Right lobe of liver (tissue), 6 donors: ENCODE measurements at regions not wholly inside any gene's neighbourhood (a gene's known extent, or its start where the extent isn't known, plus 50 kb on each side); places are given as distances from the start of the nearest gene placed in this dataset.

Experiments used
- ATAC-seq, 4 donors: fragments of 200-7000 bp; cut with Tn5 transposase; one replicate each; pipeline ENCODE4 v1.9.1; 2020; ENCODE audit warnings: mild to moderate bottlenecking in 4 of 4, moderate library complexity in 4 of 4
- DNase-seq, 3 donors: peaks; one replicate each; pipeline ENCODE4 v3.0.0-alpha.2; 2020
- H3K27ac ChIP-seq, 3 donors: fragments of 200-600 bp; one replicate each; pipeline ENCODE4 v1.8.0; 2022
- H3K27me3 ChIP-seq, 2 donors: fragments of 200-600 bp; one replicate each; pipeline ENCODE4 v1.8.0; 2022
- H3K36me3 ChIP-seq, 4 donors: fragments of 200-600 bp; sonication (generic) in 1 of 4; one replicate each; pipeline versions ENCODE4 v1.5.1 to v1.8.0; 2017 to 2022; ENCODE audit warnings: control low read depth in 1 of 4
- H3K4me1 ChIP-seq, 4 donors: fragments of 200-600 bp; sonication (generic) in 1 of 4; one replicate each; pipeline versions ENCODE4 v1.5.1 to v1.8.0; 2017 to 2022; ENCODE audit warnings: control low read depth in 1 of 4
- H3K4me3 ChIP-seq, 3 donors: fragments of 200-600 bp; one replicate each; pipeline ENCODE4 v1.8.0; 2022
- H3K9me3 ChIP-seq, 4 donors: fragments of 200-600 bp; sonication (generic) in 1 of 4; one replicate each; pipeline versions ENCODE4 v1.5.1 to v1.8.0; 2017 to 2022; ENCODE audit warnings: control low read depth in 1 of 4
- CTCF ChIP-seq, 4 donors: fragments of 200-600 bp in 3 of 4; fragments of 450-650 bp in 1 of 4; IDR thresholded peaks; one replicate each; pipeline versions ENCODE4 v1.5.1 to v1.8.0; 2016 to 2022; ENCODE audit warnings: antibody characterized with exemption in 4 of 4, mild to moderate bottlenecking in 2 of 4
- POLR2A ChIP-seq: fragments of 450-650 bp; IDR thresholded peaks from one replicate; pipeline ENCODE4 v1.6.1; 2017; ENCODE audit warnings: antibody characterized with exemption, mild to moderate bottlenecking
- WGBS: methylation state at CpG from one replicate; pipeline ENCODE4 v1.1.6; 2018; ENCODE audit warnings: low coverage, low lambda C conversion rate; ENCODE audit not compliant: insufficient coverage; ENCODE audit errors: missing lambda C conversion rate; 5-methylcytosine and 5-hydroxymethylcytosine counted together
- intact Hi-C, 2 donors: fragments of 100-400 bp; cut with DNase I; formaldehyde crosslinking; loops; one replicate each; pipeline versions ENCODE4 v1.11.2 to v1.14.1; 2022
- donor health status: DM: no; HTN: yes; CAD: no.
- donor health status: DM: no; HTN: no; CAD: no.
- donor health status: DM: no; HTN: no; CAD: no.
- donor health status: DM: no; HTN: yes; CAD: no.
- donor health status: DM: no; HTN: yes; CAD: no.

- no peak overlapping the region for H3K27ac ChIP-seq
- intact Hi-C loops, result no loop called here
- no peaks in the 10 kb centered on the region for H3K4me1 ChIP-seq
- no peak for ATAC-seq
- H3K36me3 ChIP-seq, result no peaks in the 10 kb centered on the region
- WGBS, result 0% methylated on average over 1 of the region's 1 CpG
- H3K27me3 ChIP-seq, result no peaks in the 10 kb centered on the region
- no peak for DNase-seq
- H3K4me3 ChIP-seq, result no peak overlapping the region
- TF ChIP-seq CTCF (IDR thresholded peaks at IDR 0.05), result no peak
- TF ChIP-seq POLR2A, result no peak
- H3K9me3 ChIP-seq, result no peaks in the 10 kb centered on the region
These were observed 137.2 kb upstream of the EPHA6 start for GRCh38 chr3:96677156-96677555.

GRCh38 chr3:96678325-96678724, 136.1 kb upstream of the EPHA6 start:
- intact Hi-C loops, result no loop called here
- WGBS, result 67% methylated on average over 3 of the region's 3 CpGs
- Histone ChIP-seq H3K27me3 (no peaks in the 10 kb centered on the region), H3K4me3 (no peak overlapping the region), H3K4me1 (no peaks in the 10 kb centered on the region), H3K27ac (no peak overlapping the region), H3K9me3 (no peaks in the 10 kb centered on the region), H3K36me3 (no peaks in the 10 kb centered on the region)
- TF ChIP-seq POLR2A (no peak), CTCF (IDR thresholded peaks at IDR 0.05) (no peak)
- no peak for DNase-seq
- ATAC-seq, result no peak

- 39% methylated on average over 3 of the region's 5 CpGs for WGBS
These were observed 113.8 kb upstream of the EPHA6 start for GRCh38 chr3:96700322-96701315.

GRCh38 chr3:96705895-96706294, 108.5 kb upstream of the EPHA6 start:
- Histone ChIP-seq H3K4me1 (no peaks in the 10 kb centered on the region), H3K36me3 (no peaks in the 10 kb centered on the region), H3K27ac (no peak overlapping the region), H3K9me3 (no peaks in the 10 kb centered on the region), H3K4me3 (no peak overlapping the region), H3K27me3 (no peaks in the 10 kb centered on the region)
- TF ChIP-seq POLR2A (no peak), CTCF (IDR thresholded peaks at IDR 0.05) (no peak)
- ATAC-seq (no peak), DNase-seq (no peak)
- WGBS, result 75% methylated on average over 2 of the region's 2 CpGs
- intact Hi-C loops, result no loop called here

More at GRCh38 chr3:96700322-96701315, 113.8 kb upstream of the EPHA6 start:
- no peaks in the 10 kb centered on the region for H3K4me1 ChIP-seq
- no peaks in the 10 kb centered on the region for H3K27me3 ChIP-seq
- H3K4me3 ChIP-seq, result no peak overlapping the region
- intact Hi-C loops, result no loop called here
- H3K9me3 ChIP-seq, result no peaks in the 10 kb centered on the region
- no peak for ATAC-seq
- H3K36me3 ChIP-seq, result no peaks in the 10 kb centered on the region
- H3K27ac ChIP-seq, result no peak overlapping the region
- DNase-seq, result no peak
- TF ChIP-seq POLR2A, result no peak
- TF ChIP-seq CTCF (IDR thresholded peaks at IDR 0.05), result no peak
